ENCODE measurements at regions not wholly inside any gene's neighbourhood (a gene's known extent, or its start where the extent isn't known, plus 50 kb on each side); places are given as distances from the start of the nearest gene placed in this dataset.

GRCh38 chr10:27447540-27447939, 56.6 kb upstream of the RAB18 start:
- Histone ChIP-seq H4K20me1 (replicated peaks; ENCODE audit: control insufficient read depth, extremely low read depth, insufficient read depth, low read length) (no peaks in the 10 kb centered on the region), H3K4me2 (ENCODE audit: insufficient read depth, low read length) (no peak overlapping the region), H3K36me3 (ENCODE audit: control insufficient read depth in 2 of 2, extremely low read depth in 1 of 2, insufficient read depth in 2 of 2, low read length in 2 of 2) (no peaks in the 10 kb centered on the region), H3K79me2 (ENCODE audit: control insufficient read depth, insufficient read depth, low read length) (no peaks in the 10 kb centered on the region), H3K4me1 (ENCODE audit: control insufficient read depth, extremely low read depth, insufficient read depth, low read length) (no peaks in the 10 kb centered on the region), H2AFZ (ENCODE audit: low read depth, low read length) (no peak overlapping the region), H3K9me3 (replicated peaks; ENCODE audit: control insufficient read depth, insufficient read depth, low read length) (no peaks in the 10 kb centered on the region), H3K9me1 (replicated peaks; ENCODE audit: control insufficient read depth, extremely low read depth, insufficient read depth, low read length) (no peaks in the 10 kb centered on the region), H3K4me3 (replicated peaks in 1 of 3; ENCODE audit: insufficient read depth in 1 of 3, low read depth in 1 of 3, low read length in 3 of 3) (no peak overlapping the region), H3K27me3 (ENCODE audit: control insufficient read depth in 2 of 2, insufficient read depth in 2 of 2, low read length in 2 of 2) (no peaks in the 10 kb centered on the region), H3K9ac (replicated peaks; ENCODE audit: extremely low read depth, insufficient read depth, low read length) (no peak overlapping the region), H3K27ac (ENCODE audit: insufficient read depth, low read depth, low read length) (no peak overlapping the region)
- intact Hi-C loops (cut with micrococcal nuclease), result loop anchor here (2.0 kb wide), 1 partner anchor 793 kb away; no protein-coding TSS in a partner anchor
- CTCF ChIA-PET, result interaction anchor here (0.6 to 1.8 kb wide), 9 partner anchors 11 to 946 kb away, joined by 3 to 12 read pairs (median 4); partner anchors contain the start of gene RAB18
- dilution Hi-C loops (cut with MboI; ENCODE audit: extremely low pct_ligation_motif_present, low sequenced_read_pairs), result no loop called here
- no TSS peak for BruUV-seq (replicated peaks)
- DNase-seq (ENCODE audit: low read depth, low spot score) (no peak), FAIRE-seq (no peak)
- TF ChIP-seq EZH2 (IDR thresholded peaks at IDR 0.05; ENCODE audit: borderline replicate concordance, low read depth, low read length, severe bottlenecking) (no peak), POLR2A (IDR thresholded peaks at IDR 0.05; ENCODE audit: low read depth, low read length) (no peak), MYC (IDR thresholded peaks at IDR 0.05; ENCODE audit: low read depth, low read length) (no peak), GATA2 (IDR thresholded peaks at IDR 0.05; ENCODE audit: insufficient read depth, insufficient read length, low read depth, low read length) (no peak), MAX (IDR thresholded peaks at IDR 0.05; ENCODE audit: insufficient read depth, insufficient read length) (no peak), FOS (IDR thresholded peaks at IDR 0.05; ENCODE audit: borderline replicate concordance, insufficient read depth, low read length) (no peak), JUN (IDR thresholded peaks at IDR 0.05; ENCODE audit: borderline replicate concordance, insufficient read depth, insufficient read length, low read depth) (no peak), POLR2AphosphoS5 (IDR thresholded peaks at IDR 0.05; ENCODE audit: insufficient read depth, low read depth, low read length) (no peak)
- TF ChIP-seq, protein P1, sequence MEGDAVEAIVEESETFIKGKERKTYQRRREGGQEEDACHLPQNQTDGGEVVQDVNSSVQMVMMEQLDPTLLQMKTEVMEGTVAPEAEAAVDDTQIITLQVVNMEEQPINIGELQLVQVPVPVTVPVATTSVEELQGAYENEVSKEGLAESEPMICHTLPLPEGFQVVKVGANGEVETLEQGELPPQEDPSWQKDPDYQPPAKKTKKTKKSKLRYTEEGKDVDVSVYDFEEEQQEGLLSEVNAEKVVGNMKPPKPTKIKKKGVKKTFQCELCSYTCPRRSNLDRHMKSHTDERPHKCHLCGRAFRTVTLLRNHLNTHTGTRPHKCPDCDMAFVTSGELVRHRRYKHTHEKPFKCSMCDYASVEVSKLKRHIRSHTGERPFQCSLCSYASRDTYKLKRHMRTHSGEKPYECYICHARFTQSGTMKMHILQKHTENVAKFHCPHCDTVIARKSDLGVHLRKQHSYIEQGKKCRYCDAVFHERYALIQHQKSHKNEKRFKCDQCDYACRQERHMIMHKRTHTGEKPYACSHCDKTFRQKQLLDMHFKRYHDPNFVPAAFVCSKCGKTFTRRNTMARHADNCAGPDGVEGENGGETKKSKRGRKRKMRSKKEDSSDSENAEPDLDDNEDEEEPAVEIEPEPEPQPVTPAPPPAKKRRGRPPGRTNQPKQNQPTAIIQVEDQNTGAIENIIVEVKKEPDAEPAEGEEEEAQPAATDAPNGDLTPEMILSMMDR (IDR thresholded peaks at IDR 0.05; ENCODE audit: extremely low read depth in 1 of 2, insufficient read depth in 1 of 2, low read depth in 1 of 2, low read length in 2 of 2), result no peak
- POLR2A ChIA-PET, result no interaction called here
